ENCODE measurements at regions not wholly inside any gene's neighbourhood (a gene's known extent, or its start where the extent isn't known, plus 50 kb on each side); places are given as distances from the start of the nearest gene placed in this dataset.
A peak's percentile ranks its signal among the peaks of the same experiment; 100 is the strongest.

DNA sequence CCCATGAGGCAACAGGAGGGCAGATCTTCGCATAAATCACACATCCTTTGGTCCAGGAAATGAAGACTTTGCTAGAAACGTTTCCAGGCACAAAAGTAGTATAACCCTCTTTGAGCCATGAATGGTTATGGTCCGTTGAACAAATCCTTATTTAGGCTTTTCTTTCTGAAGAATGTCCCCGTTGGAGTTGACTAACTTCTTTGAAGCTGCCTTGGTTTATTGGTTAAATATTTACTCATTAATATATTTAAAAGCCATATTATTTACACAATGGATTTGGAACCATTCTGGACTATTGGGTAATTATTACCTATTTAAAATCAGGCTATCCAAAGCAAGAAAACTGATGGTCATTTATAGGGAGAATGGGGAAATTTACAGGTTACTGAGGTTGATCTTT lies 347.6 kb upstream of the SLC30A5 start:
- DNase-seq, result no peak
- intact Hi-C loops (cut with micrococcal nuclease), result no loop called here
- ATAC-seq, result no peak

- intact Hi-C loops (cut with micrococcal nuclease), result no loop called here
- ATAC-seq (no peak), DNase-seq (no peak)
Measured at GRCh38 chr5:68746643-68747420, 347.0 kb upstream of the SLC30A5 start.

- DNase-seq, result no peak
- intact Hi-C loops (cut with micrococcal nuclease), result no loop called here
Measured at GRCh38 chr5:68747521-68747920, 346.3 kb upstream of the SLC30A5 start.

GRCh38 chr5:68748101-68748500 lies 345.7 kb upstream of the SLC30A5 start:
- intact Hi-C loops (cut with micrococcal nuclease), result no loop called here
- no peak for DNase-seq
- no peak for ATAC-seq

More at GRCh38 chr5:68747521-68747920, 346.3 kb upstream of the SLC30A5 start:
- no peak for ATAC-seq

- ATAC-seq (no peak), DNase-seq (no peak)
- intact Hi-C loops (cut with micrococcal nuclease), result no loop called here
Measured at GRCh38 chr5:68749077-68749476, 344.7 kb upstream of the SLC30A5 start.

GRCh38 chr5:68749631-68750030 lies 344.2 kb upstream of the SLC30A5 start:
- ATAC-seq, result no peak
- no peak for DNase-seq
- intact Hi-C loops (cut with micrococcal nuclease), result no loop called here

DNA sequence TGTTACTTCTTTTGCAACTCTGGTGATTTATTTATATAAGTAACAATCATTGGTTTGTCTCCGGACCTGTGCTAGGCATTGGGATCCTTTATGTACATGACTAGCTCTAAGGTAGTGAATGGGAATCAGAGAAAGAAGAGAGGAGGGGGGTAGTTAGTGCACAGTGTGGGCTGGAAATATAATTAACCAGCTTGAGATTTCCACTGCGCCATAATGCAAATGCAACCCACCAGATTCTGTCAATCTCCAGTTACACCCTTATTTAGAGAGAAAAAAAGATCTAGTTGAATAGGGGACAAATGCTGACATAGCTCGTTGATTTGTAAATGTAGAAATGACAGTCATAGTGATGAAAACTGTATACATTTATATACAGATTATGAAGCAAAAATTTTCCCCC lies 342.2 kb upstream of the SLC30A5 start:
- intact Hi-C loops (cut with micrococcal nuclease), result no loop called here
- no peak for ATAC-seq
- no peak for DNase-seq

DNA sequence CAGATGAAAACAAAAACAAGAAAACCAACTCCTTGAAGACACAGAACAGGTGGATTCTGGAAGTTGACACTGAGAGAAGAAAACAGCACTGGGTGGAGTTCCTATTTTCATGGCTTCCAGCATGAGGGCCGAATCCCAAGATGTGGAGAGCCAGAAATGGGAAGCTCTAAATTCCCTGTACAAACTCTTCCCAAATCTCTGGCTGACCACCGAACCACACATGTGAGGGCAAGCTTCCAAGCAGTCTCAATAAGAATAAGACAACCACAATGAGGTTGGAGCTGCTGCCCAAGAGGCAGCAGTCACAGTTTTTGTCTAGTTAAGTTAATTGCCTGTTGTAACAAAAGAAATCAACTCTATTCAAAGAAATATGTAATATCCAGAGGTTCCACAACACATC lies 339.3 kb upstream of the SLC30A5 start:
- DNase-seq (no peak), ATAC-seq (no peak)
- intact Hi-C loops (cut with micrococcal nuclease), result no loop called here

DNA sequence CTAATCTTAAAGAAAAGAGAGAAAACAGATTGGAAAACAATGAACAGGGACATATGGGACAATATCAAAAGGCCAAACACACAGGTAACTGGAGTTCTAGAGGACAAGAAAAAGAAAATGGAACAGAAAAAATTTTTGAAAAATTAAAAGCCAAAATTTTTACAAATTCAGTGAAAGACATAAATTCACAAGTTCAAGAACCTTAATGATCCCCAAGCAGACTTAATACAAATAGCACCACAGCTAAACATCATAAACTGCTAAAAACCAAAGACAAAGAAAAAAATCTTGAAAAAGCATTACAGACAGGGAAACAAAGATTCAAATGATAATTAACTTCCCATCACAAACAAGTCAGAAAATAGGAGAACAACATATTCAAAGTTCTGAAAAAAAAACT lies 338.5 kb upstream of the SLC30A5 start:
- intact Hi-C loops (cut with micrococcal nuclease), result no loop called here
- ATAC-seq, result no peak

GRCh38 chr5:68757006-68757405 lies 336.8 kb upstream of the SLC30A5 start:
- no peak for ATAC-seq

More for the DNA sequence above, 338.5 kb upstream of the SLC30A5 start:
- DNase-seq, result no peak

GRCh38 chr5:68757626-68758212 lies 336.1 kb upstream of the SLC30A5 start:
- ATAC-seq, result no peak
- no peak for DNase-seq
- intact Hi-C loops (cut with micrococcal nuclease), result no loop called here

More at GRCh38 chr5:68757006-68757405, 336.8 kb upstream of the SLC30A5 start:
- DNase-seq, result no peak
- intact Hi-C loops (cut with micrococcal nuclease), result no loop called here

- DNase-seq (no peak), ATAC-seq (no peak)
- intact Hi-C loops (cut with micrococcal nuclease), result no loop called here
Measured at GRCh38 chr5:68759593-68759992, 334.2 kb upstream of the SLC30A5 start.

DNA sequence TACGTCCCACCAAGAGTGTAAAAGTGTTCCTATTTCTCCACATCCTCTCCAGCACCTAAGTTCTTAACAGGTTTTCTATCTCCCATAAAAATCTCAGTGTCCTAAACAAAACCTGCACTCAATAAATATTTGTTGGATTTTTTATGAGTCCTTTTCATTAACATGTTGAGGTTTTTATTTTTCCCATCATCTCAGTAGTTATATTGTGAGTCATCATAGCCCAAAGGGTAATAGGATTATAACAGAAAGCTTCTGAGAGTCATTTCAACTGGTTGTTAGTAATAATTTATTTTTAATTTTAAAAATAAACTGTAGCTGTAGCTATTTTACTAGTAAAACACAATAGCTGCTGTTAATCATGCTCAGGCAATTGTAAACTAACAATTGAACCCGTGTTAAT lies 331.6 kb upstream of the SLC30A5 start:
- DNase-seq, result no peak
- intact Hi-C loops (cut with micrococcal nuclease), result no loop called here

DNA sequence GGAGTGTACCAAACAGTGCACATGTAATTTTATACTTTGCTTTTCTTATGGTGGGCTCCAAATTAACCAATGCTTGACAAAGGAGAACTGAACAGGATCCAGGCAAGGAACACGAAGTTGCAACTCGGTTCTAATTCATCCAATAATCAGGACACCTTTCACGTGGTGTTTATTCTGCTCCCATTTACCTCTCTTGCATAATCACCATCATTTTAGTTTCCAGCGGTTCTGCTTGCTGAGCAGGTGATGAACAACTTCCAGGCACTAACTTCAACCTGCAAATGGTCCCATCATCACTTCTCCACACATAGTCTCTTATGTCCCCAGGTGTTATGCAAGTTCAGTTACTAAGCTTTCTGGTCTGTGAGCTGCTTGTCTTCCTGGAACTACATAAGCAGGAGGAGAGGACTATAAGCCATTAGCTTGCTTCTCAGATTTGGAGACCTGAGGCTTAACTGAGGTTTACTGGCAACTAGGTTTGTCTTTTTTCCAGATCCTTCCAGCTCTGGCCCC lies 326.8 kb upstream of the SLC30A5 start:
- intact Hi-C loops (cut with micrococcal nuclease), result no loop called here
- no peak for DNase-seq
- ATAC-seq, result no peak

More for the DNA sequence above, 331.6 kb upstream of the SLC30A5 start:
- no peak for ATAC-seq

DNA sequence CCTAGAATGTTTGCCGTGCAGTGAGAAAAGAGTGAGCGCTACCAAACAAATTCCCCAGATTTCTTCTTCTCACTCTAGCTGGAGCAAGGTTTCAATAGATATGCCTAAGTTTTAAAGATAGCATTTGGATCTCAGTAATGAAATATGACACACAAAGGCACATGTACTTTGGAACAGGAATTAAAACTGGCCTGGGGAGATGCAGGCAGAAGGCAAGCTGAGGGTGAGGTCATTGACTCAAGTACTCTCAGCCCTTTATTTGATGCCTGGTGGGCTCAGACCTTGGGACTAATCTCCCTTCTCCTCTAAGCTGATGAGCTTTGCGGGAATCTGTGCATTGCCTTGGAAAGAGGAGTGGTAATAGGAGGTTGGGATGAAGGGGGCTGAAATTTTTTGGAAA lies 323.3 kb upstream of the SLC30A5 start:
- no peak for ATAC-seq
- no peak for DNase-seq
- intact Hi-C loops (cut with micrococcal nuclease), result no loop called here

DNA sequence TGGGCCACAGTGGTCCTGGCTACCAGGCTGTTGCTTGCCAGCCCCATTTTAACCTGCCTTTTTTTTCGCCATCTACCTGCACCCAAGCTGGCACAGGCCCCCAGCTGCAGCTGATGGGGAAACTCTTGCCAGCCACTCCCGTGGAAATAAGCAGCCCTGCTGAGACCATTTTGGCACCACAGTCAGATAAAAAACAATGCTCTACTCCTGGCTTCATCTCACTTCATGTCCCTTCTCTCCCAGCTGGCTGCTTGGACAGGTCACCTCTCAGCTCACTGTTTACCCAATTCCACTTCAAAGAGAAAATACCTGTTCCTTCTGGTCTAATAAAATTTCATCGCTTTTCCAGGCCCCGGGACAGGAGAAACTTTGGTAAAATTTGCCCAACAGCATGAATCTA lies 322.6 kb upstream of the SLC30A5 start:
- DNase-seq (peak; percentile 29), ATAC-seq (peak; percentile 75)
- intact Hi-C loops (cut with micrococcal nuclease), result no loop called here

GRCh38 chr5:68771732-68772131 lies 322.1 kb upstream of the SLC30A5 start:
- DNase-seq (no peak), ATAC-seq (no peak)
- intact Hi-C loops (cut with micrococcal nuclease), result no loop called here

- DNase-seq, result no peak
- no peak for ATAC-seq
- intact Hi-C loops (cut with micrococcal nuclease), result no loop called here
Measured at GRCh38 chr5:68776381-68776780, 317.4 kb upstream of the SLC30A5 start.

GRCh38 chr5:68777135-68777534 lies 316.7 kb upstream of the SLC30A5 start:
- DNase-seq (no peak), ATAC-seq (no peak)
- intact Hi-C loops (cut with micrococcal nuclease), result no loop called here

GRCh38 chr5:68778484-68778883 lies 315.3 kb upstream of the SLC30A5 start:
- intact Hi-C loops (cut with micrococcal nuclease), result no loop called here
- no peak for ATAC-seq
- DNase-seq, result no peak
